ENCODE measurements at regions not wholly inside any gene's neighbourhood (a gene's known extent, or its start where the extent isn't known, plus 50 kb on each side); places are given as distances from the start of the nearest gene placed in this dataset.

- Histone ChIP-seq H3K4me1 (ENCODE audit: insufficient read depth, low read length) (no peaks in the 10 kb centered on the region), H2AFZ (ENCODE audit: low read depth, low read length) (no peak overlapping the region), H3K36me3 (ENCODE audit: insufficient read depth, low read length) (no peaks in the 10 kb centered on the region), H3K9me3 (ENCODE audit: low read length) (no peaks in the 10 kb centered on the region), H3K27me3 (ENCODE audit: insufficient read depth, low read length) (no peaks in the 10 kb centered on the region), H3K4me3 (ENCODE audit: low read length) (no peak overlapping the region)
These were observed 248.9 kb upstream of the SLC24A2 start for GRCh38 chr9:20037699-20038098.

- no peaks in the 10 kb centered on the region for H3K36me3 ChIP-seq (ENCODE audit: insufficient read depth, low read length)
- H2AFZ ChIP-seq (ENCODE audit: low read depth, low read length), result no peak overlapping the region
- no peaks in the 10 kb centered on the region for H3K4me1 ChIP-seq (ENCODE audit: insufficient read depth, low read length)
- no peaks in the 10 kb centered on the region for H3K9me3 ChIP-seq (ENCODE audit: low read length)
- H3K4me3 ChIP-seq (ENCODE audit: low read length), result no peak overlapping the region
- H3K27me3 ChIP-seq (ENCODE audit: insufficient read depth, low read length), result no peaks in the 10 kb centered on the region
These were observed 244.7 kb upstream of the SLC24A2 start for GRCh38 chr9:20033511-20033910.

GRCh38 chr9:20032413-20033006 is 243.7 kb upstream of the SLC24A2 start:
- Histone ChIP-seq H3K36me3 (ENCODE audit: insufficient read depth, low read length) (no peaks in the 10 kb centered on the region), H2AFZ (ENCODE audit: low read depth, low read length) (no peak overlapping the region), H3K27me3 (ENCODE audit: insufficient read depth, low read length) (no peaks in the 10 kb centered on the region)

GRCh38 chr9:20031836-20032235 is 243.0 kb upstream of the SLC24A2 start:
- H3K4me3 ChIP-seq (ENCODE audit: low read length), result no peak overlapping the region
- H2AFZ ChIP-seq (ENCODE audit: low read depth, low read length), result no peak overlapping the region
- no peaks in the 10 kb centered on the region for H3K36me3 ChIP-seq (ENCODE audit: insufficient read depth, low read length)
- no peaks in the 10 kb centered on the region for H3K27me3 ChIP-seq (ENCODE audit: insufficient read depth, low read length)
- H3K9me3 ChIP-seq (ENCODE audit: low read length), result no peaks in the 10 kb centered on the region
- no peaks in the 10 kb centered on the region for H3K4me1 ChIP-seq (ENCODE audit: insufficient read depth, low read length)

More at GRCh38 chr9:20032413-20033006, 243.7 kb upstream of the SLC24A2 start:
- H3K4me1 ChIP-seq (ENCODE audit: insufficient read depth, low read length), result no peaks in the 10 kb centered on the region
- H3K4me3 ChIP-seq (ENCODE audit: low read length), result no peak overlapping the region
- H3K9me3 ChIP-seq (ENCODE audit: low read length), result no peaks in the 10 kb centered on the region

- H3K4me1 ChIP-seq (ENCODE audit: insufficient read depth, low read length), result no peaks in the 10 kb centered on the region
These were observed 241.8 kb upstream of the SLC24A2 start for GRCh38 chr9:20030671-20031070.

GRCh38 chr9:20030221-20030620 is 241.4 kb upstream of the SLC24A2 start:
- no peak overlapping the region for H3K4me3 ChIP-seq (ENCODE audit: low read length)
- H3K4me1 ChIP-seq (ENCODE audit: insufficient read depth, low read length), result no peaks in the 10 kb centered on the region
- H2AFZ ChIP-seq (ENCODE audit: low read depth, low read length), result no peak overlapping the region
- no peaks in the 10 kb centered on the region for H3K9me3 ChIP-seq (ENCODE audit: low read length)
- no peaks in the 10 kb centered on the region for H3K36me3 ChIP-seq (ENCODE audit: insufficient read depth, low read length)
- no peaks in the 10 kb centered on the region for H3K27me3 ChIP-seq (ENCODE audit: insufficient read depth, low read length)

More at GRCh38 chr9:20030671-20031070, 241.8 kb upstream of the SLC24A2 start:
- Histone ChIP-seq H3K9me3 (ENCODE audit: low read length) (no peaks in the 10 kb centered on the region), H3K4me3 (ENCODE audit: low read length) (no peak overlapping the region), H2AFZ (ENCODE audit: low read depth, low read length) (no peak overlapping the region), H3K27me3 (ENCODE audit: insufficient read depth, low read length) (no peaks in the 10 kb centered on the region), H3K36me3 (ENCODE audit: insufficient read depth, low read length) (no peaks in the 10 kb centered on the region)

GRCh38 chr9:20028849-20029231 is 240.0 kb upstream of the SLC24A2 start:
- H2AFZ ChIP-seq (ENCODE audit: low read depth, low read length), result no peak overlapping the region
- H3K27me3 ChIP-seq (ENCODE audit: insufficient read depth, low read length), result no peaks in the 10 kb centered on the region
- H3K4me1 ChIP-seq (ENCODE audit: insufficient read depth, low read length), result no peaks in the 10 kb centered on the region
- no peak overlapping the region for H3K4me3 ChIP-seq (ENCODE audit: low read length)
- no peaks in the 10 kb centered on the region for H3K9me3 ChIP-seq (ENCODE audit: low read length)
- no peaks in the 10 kb centered on the region for H3K36me3 ChIP-seq (ENCODE audit: insufficient read depth, low read length)

- Histone ChIP-seq H3K4me3 (ENCODE audit: low read length) (no peak overlapping the region), H3K36me3 (ENCODE audit: insufficient read depth, low read length) (no peaks in the 10 kb centered on the region), H3K9me3 (ENCODE audit: low read length) (no peaks in the 10 kb centered on the region), H3K27me3 (ENCODE audit: insufficient read depth, low read length) (no peaks in the 10 kb centered on the region), H2AFZ (ENCODE audit: low read depth, low read length) (no peak overlapping the region), H3K4me1 (ENCODE audit: insufficient read depth, low read length) (no peaks in the 10 kb centered on the region)
These were observed 239.5 kb upstream of the SLC24A2 start for GRCh38 chr9:20028192-20028848.

GRCh38 chr9:20023961-20024571 is 235.2 kb upstream of the SLC24A2 start:
- Histone ChIP-seq H3K4me1 (ENCODE audit: insufficient read depth, low read length) (no peaks in the 10 kb centered on the region), H3K27me3 (ENCODE audit: insufficient read depth, low read length) (no peaks in the 10 kb centered on the region), H3K36me3 (ENCODE audit: insufficient read depth, low read length) (no peaks in the 10 kb centered on the region), H3K9me3 (ENCODE audit: low read length) (no peaks in the 10 kb centered on the region), H2AFZ (ENCODE audit: low read depth, low read length) (no peak overlapping the region), H3K4me3 (ENCODE audit: low read length) (no peak overlapping the region)

- no peaks in the 10 kb centered on the region for H3K36me3 ChIP-seq (ENCODE audit: insufficient read depth, low read length)
- no peaks in the 10 kb centered on the region for H3K9me3 ChIP-seq (ENCODE audit: low read length)
- H2AFZ ChIP-seq (ENCODE audit: low read depth, low read length), result no peak overlapping the region
- H3K27me3 ChIP-seq (ENCODE audit: insufficient read depth, low read length), result no peaks in the 10 kb centered on the region
- no peaks in the 10 kb centered on the region for H3K4me1 ChIP-seq (ENCODE audit: insufficient read depth, low read length)
- no peak overlapping the region for H3K4me3 ChIP-seq (ENCODE audit: low read length)
These were observed 234.5 kb upstream of the SLC24A2 start for GRCh38 chr9:20023210-20023905.

- H3K4me3 ChIP-seq (ENCODE audit: low read length), result no peak overlapping the region
- H2AFZ ChIP-seq (ENCODE audit: low read depth, low read length), result no peak overlapping the region
- no peaks in the 10 kb centered on the region for H3K27me3 ChIP-seq (ENCODE audit: insufficient read depth, low read length)
- H3K36me3 ChIP-seq (ENCODE audit: insufficient read depth, low read length), result no peaks in the 10 kb centered on the region
- no peaks in the 10 kb centered on the region for H3K4me1 ChIP-seq (ENCODE audit: insufficient read depth, low read length)
- H3K9me3 ChIP-seq (ENCODE audit: low read length), result no peaks in the 10 kb centered on the region
These were observed 233.6 kb upstream of the SLC24A2 start for GRCh38 chr9:20022410-20022809.

- Histone ChIP-seq H3K27me3 (ENCODE audit: insufficient read depth, low read length) (no peaks in the 10 kb centered on the region), H2AFZ (ENCODE audit: low read depth, low read length) (no peak overlapping the region), H3K4me1 (ENCODE audit: insufficient read depth, low read length) (no peaks in the 10 kb centered on the region), H3K36me3 (ENCODE audit: insufficient read depth, low read length) (no peaks in the 10 kb centered on the region), H3K9me3 (ENCODE audit: low read length) (no peaks in the 10 kb centered on the region), H3K4me3 (ENCODE audit: low read length) (no peak overlapping the region)
These were observed 227.8 kb upstream of the SLC24A2 start for GRCh38 chr9:20016611-20017010.

GRCh38 chr9:20015427-20015931 is 226.6 kb upstream of the SLC24A2 start:
- Histone ChIP-seq H3K4me3 (ENCODE audit: low read length) (no peak overlapping the region), H3K9me3 (ENCODE audit: low read length) (no peaks in the 10 kb centered on the region), H2AFZ (ENCODE audit: low read depth, low read length) (no peak overlapping the region), H3K4me1 (ENCODE audit: insufficient read depth, low read length) (no peaks in the 10 kb centered on the region), H3K36me3 (ENCODE audit: insufficient read depth, low read length) (no peaks in the 10 kb centered on the region), H3K27me3 (ENCODE audit: insufficient read depth, low read length) (no peaks in the 10 kb centered on the region)

All from neuron (in vitro differentiated cells).